DMS53 treated with DMSO at 0.1 percent for 48 hours (cell line): ENCODE measurements at regions not wholly inside any gene's neighbourhood (a gene's known extent, or its start where the extent isn't known, plus 50 kb on each side); places are given as distances from the start of the nearest gene placed in this dataset.
A peak's percentile ranks its signal among the peaks of the same experiment; 100 is the strongest.

Source experiments
- DNase-seq: peaks from one replicate; lab custom pipeline; 2025; ENCODE audit not compliant: unreplicated experiment; lab: John Stamatoyannopoulos, UW

- DNase-seq: no peak
These were observed 55.5 kb upstream of the SLC8A1 start for GRCh38 chr2:40507432-40507831.

- no peak for DNase-seq
These were observed 58.4 kb upstream of the SLC8A1 start for GRCh38 chr2:40510304-40510703.

GRCh38 chr2:40511661-40512213 lies 59.8 kb upstream of the SLC8A1 start:
- no peak for DNase-seq

GRCh38 chr2:40512256-40512655 lies 60.4 kb upstream of the SLC8A1 start:
- DNase-seq: no peak

GRCh38 chr2:40513201-40513600 lies 61.3 kb upstream of the SLC8A1 start:
- DNase-seq: no peak

- DNase-seq: no peak
These were observed 64.7 kb upstream of the SLC8A1 start for GRCh38 chr2:40516604-40517003.

GRCh38 chr2:40528564-40528963 lies 76.7 kb upstream of the SLC8A1 start:
- DNase-seq: no peak

- DNase-seq: no peak
These were observed 79.5 kb upstream of the SLC8A1 start for GRCh38 chr2:40531359-40531758.

- no peak for DNase-seq
These were observed 82.6 kb upstream of the SLC8A1 start for GRCh38 chr2:40534528-40534927.

GRCh38 chr2:40535972-40536371 lies 84.1 kb upstream of the SLC8A1 start:
- no peak for DNase-seq

GRCh38 chr2:40540026-40540425 lies 88.1 kb upstream of the SLC8A1 start:
- no peak for DNase-seq

- DNase-seq: no peak
These were observed 91.5 kb upstream of the SLC8A1 start for GRCh38 chr2:40543381-40543780.

GRCh38 chr2:40544072-40544471 lies 92.2 kb upstream of the SLC8A1 start:
- no peak for DNase-seq

- DNase-seq: no peak
These were observed 93.8 kb upstream of the SLC8A1 start for GRCh38 chr2:40545645-40546044.

- no peak for DNase-seq
These were observed 94.7 kb upstream of the SLC8A1 start for GRCh38 chr2:40546439-40547191.

GRCh38 chr2:40548521-40548920 lies 96.6 kb upstream of the SLC8A1 start:
- no peak for DNase-seq

- no peak for DNase-seq
These were observed 98.2 kb upstream of the SLC8A1 start for GRCh38 chr2:40550085-40550484.

- DNase-seq: no peak
These were observed 99.2 kb upstream of the SLC8A1 start for GRCh38 chr2:40551081-40551480.

GRCh38 chr2:40554665-40555294 lies 102.9 kb upstream of the SLC8A1 start:
- peak; percentile 18 for DNase-seq

GRCh38 chr2:40556293-40556692 lies 104.4 kb upstream of the SLC8A1 start:
- DNase-seq: no peak

- DNase-seq: no peak
These were observed 104.8 kb upstream of the SLC8A1 start for GRCh38 chr2:40556739-40557138.

GRCh38 chr2:40558761-40559160 lies 106.9 kb upstream of the SLC8A1 start:
- no peak for DNase-seq
